HepG2 (cell line): ENCODE measurements at regions not wholly inside any gene's neighbourhood (a gene's known extent, or its start where the extent isn't known, plus 50 kb on each side); places are given as distances from the start of the nearest gene placed in this dataset.

Experiments used
- ATAC-seq: fragments of 200-7000 bp; cut with Tn5 transposase; 3 replicates; pipeline ENCODE4 v1.9.1; 2020; ENCODE audit warnings: mild to moderate bottlenecking, moderate library complexity
- BruUV-seq: library from RNA; stranded (reverse); fragments of 400-500 nt; replicated peaks from 2 replicates; lab custom pipeline; 2021; lab: Mats Ljungman, UMichigan
- CTCF ChIA-PET: fragments of 300-600 bp; formaldehyde crosslinking; extraction: SDS; loops from one replicate; lab custom pipeline; 2021; ENCODE audit warnings: low total read pairs, inconsistent platforms, low intra/inter-chr PET ratio; lab: Yijun Ruan, JAX
- POLR2A ChIA-PET: fragments of 350-600 bp; sonication (Branson Sonifier 250); formaldehyde crosslinking; loops from one replicate; lab custom pipeline; 2020; ENCODE audit warnings: antibody characterized with exemption, inconsistent platforms; lab: Yijun Ruan, JAX
- DNase-seq: peaks from one replicate; pipeline ENCODE4 v3.0.0-alpha.2; 2015; ENCODE audit warnings: low spot score
- FAIRE-seq: peaks from 3 replicates; lab custom pipeline; 2011; peaks lifted over from hg19 to GRCh38; lab: Jason Lieb, UNC
- H2AFZ ChIP-seq: one replicate; pipeline ENCODE4 v1.6.1; 2011; ENCODE audit warnings: low read length, inconsistent platforms
- H3K27ac ChIP-seq: fragments of 300-600 bp; 3 replicates; pipeline ENCODE4 v1.8.0; 2011; ENCODE audit warnings: mixed run types, mild to moderate bottlenecking, mixed read lengths, low read length, inconsistent platforms; ENCODE audit not compliant: insufficient read depth; ENCODE audit errors: extremely low read length
- H3K27me3 ChIP-seq, 2 experiments: fragments of 200-600 bp in 1 of 2; 2 replicates in 1 of 2; 3 replicates in 1 of 2; pipeline versions ENCODE4 v1.6.0 to v1.8.0; 2011; ENCODE audit warnings: low read length in 2 of 2, mild to moderate bottlenecking in 2 of 2, moderate library complexity in 2 of 2, inconsistent platforms in 1 of 2; ENCODE audit not compliant: insufficient read depth in 2 of 2, control insufficient read depth in 1 of 2
- H3K36me3 ChIP-seq, 2 experiments: fragments of 200-600 bp in 1 of 2; replicated peaks in 1 of 2; 2 replicates in 1 of 2; 3 replicates in 1 of 2; pipeline versions ENCODE4 v1.5.1 to v1.8.0; 2011; ENCODE audit warnings: low read length in 2 of 2, inconsistent platforms in 1 of 2; ENCODE audit not compliant: insufficient read depth in 2 of 2, control insufficient read depth in 1 of 2
- H3K4me1 ChIP-seq: 2 replicates; pipeline ENCODE4 v1.5.1; 2012; ENCODE audit warnings: low read length, inconsistent platforms; ENCODE audit not compliant: insufficient read depth
- H3K4me2 ChIP-seq: 2 replicates; pipeline ENCODE4 v1.6.0; 2011; ENCODE audit warnings: low read depth, low read length, inconsistent platforms
- H3K4me3 ChIP-seq, 3 experiments: fragments of 200-600 bp in 1 of 3; sonication (generic), shearing (Covaris generic) in 1 of 3; replicated peaks in 1 of 3; 2 replicates each; pipeline ENCODE4 v1.5.1; 2011 to 2016; ENCODE audit warnings: low read length in 3 of 3, inconsistent platforms in 2 of 3, low read depth in 2 of 3, mild to moderate bottlenecking in 2 of 3, control low read depth in 1 of 3, mixed read lengths in 1 of 3; ENCODE audit not compliant: insufficient read depth in 1 of 3
- H3K79me2 ChIP-seq: one replicate; pipeline ENCODE4 v1.6.1; 2011; ENCODE audit warnings: low read length, inconsistent platforms; ENCODE audit not compliant: insufficient read depth
- H3K9ac ChIP-seq: 2 replicates; pipeline ENCODE4 v1.6.0; 2011; ENCODE audit warnings: mild to moderate bottlenecking, low read depth, low read length, inconsistent platforms; ENCODE audit not compliant: insufficient read depth
- H3K9me3 ChIP-seq: 2 replicates; pipeline ENCODE4 v1.5.1; 2012; ENCODE audit warnings: mild to moderate bottlenecking, low read length
- H4K20me1 ChIP-seq: 2 replicates; pipeline ENCODE4 v1.6.0; 2011; ENCODE audit warnings: inconsistent platforms, mild to moderate bottlenecking, low read length, moderate library complexity; ENCODE audit not compliant: insufficient read depth
- ATF7 ChIP-seq, 2 experiments: fragments of 450-650 bp in 1 of 2; sonication (generic) in 1 of 2; formaldehyde crosslinking in 1 of 2; IDR thresholded peaks; 2 replicates each; pipeline versions ENCODE4 v1.4.0 to v1.6.1; 2016 to 2020; ENCODE audit warnings: antibody characterized with exemption in 1 of 2, mild to moderate bottlenecking in 1 of 2, missing genetic modification reagents in 1 of 2
- CREB1 ChIP-seq, 2 experiments: fragments of 450-650 bp in 1 of 2; IDR thresholded peaks; 2 replicates each; pipeline ENCODE4 v1.6.1; 2016 to 2017; ENCODE audit warnings: control low read depth in 1 of 2, mild to moderate bottlenecking in 1 of 2, missing compliant biosample characterization in 1 of 2, missing genetic modification characterization in 1 of 2
- SKI ChIP-seq: fragments of 450-650 bp; IDR thresholded peaks from one replicate; pipeline ENCODE4 v1.6.1; 2018; ENCODE audit warnings: mild to moderate bottlenecking; ENCODE audit not compliant: partially characterized antibody
- TRIM24 ChIP-seq: sonication (generic); formaldehyde crosslinking; IDR thresholded peaks from 2 replicates; pipeline ENCODE4 v1.8.0; 2022; ENCODE audit warnings: mild to moderate bottlenecking, missing genetic modification reagents
- ZNF770 ChIP-seq: sonication (generic); formaldehyde crosslinking; IDR thresholded peaks from 2 replicates; pipeline ENCODE4 v1.5.0; 2020; ENCODE audit warnings: mild to moderate bottlenecking, missing genetic modification reagents
- ZNF850 ChIP-seq: sonication (generic); formaldehyde crosslinking; conservative IDR thresholded peaks from 2 replicates; pipeline ENCODE4 v1.9.0; 2021; ENCODE audit warnings: mild to moderate bottlenecking, missing genetic modification reagents
- WGBS: methylation state at CpG from one replicate; pipeline ENCODE4 v1.1.6; 2017; ENCODE audit warnings: low lambda C conversion rate; 5-methylcytosine and 5-hydroxymethylcytosine counted together
- in situ Hi-C: cut with HindIII; loops from 2 replicates; pipeline ENCODE4 v1.10.0; 2017; ENCODE audit warnings: low pct_unique_long_range_greater_than_20kb; ENCODE audit not compliant: extremely low pct_ligation_motif_present
- intact Hi-C: fragments of 100-400 bp; cut with micrococcal nuclease; formaldehyde crosslinking; loops from one replicate; pipeline ENCODE4 v1.10.0; 2022; ENCODE audit not compliant: unreplicated experiment

GRCh38 chr2:156087875-156088274 is 244.6 kb downstream of the NR4A2 start (continued):
- no peak for TF ChIP-seq SKI

DNA sequence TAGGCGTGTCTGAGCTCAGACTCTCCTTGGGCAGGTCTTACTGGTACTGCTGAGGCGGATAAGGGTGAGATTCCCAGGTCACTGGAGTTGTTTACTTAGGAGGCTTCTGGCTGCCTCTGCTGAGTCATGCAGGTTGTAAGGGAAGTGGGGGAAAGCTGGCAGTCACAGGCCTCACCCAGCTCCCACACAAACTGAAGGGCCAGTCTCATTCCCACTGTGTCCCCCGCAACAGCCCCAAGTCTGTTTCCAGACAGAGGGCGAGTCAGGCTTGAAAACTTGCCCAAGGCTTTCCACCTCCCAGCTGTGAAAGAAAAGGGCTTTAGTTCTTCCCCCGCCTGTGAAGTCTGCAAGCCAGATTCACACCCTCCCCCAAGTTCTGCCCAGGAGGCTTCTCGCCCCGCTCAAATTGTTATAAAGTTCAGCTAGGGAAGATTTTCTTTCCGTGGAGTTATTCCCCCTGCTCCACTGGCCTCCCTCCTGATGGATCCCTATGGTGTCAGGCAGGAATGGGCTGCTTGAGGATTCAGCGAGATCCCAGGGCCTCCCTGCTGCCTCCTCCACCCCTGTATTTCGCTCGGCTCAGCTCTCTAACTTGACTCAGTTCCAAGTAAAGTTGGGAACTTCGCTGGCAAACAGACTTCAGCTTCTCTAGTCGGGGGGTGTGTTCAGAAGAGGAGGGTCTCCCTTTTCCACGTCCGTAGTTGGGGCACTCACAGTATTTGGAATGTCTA is 248.6 kb downstream of the NR4A2 start:
- ATAC-seq (no peak), DNase-seq (no peak), FAIRE-seq (no peak)
- ChIA-PET POLR2A (no interaction called here), CTCF (no interaction called here)
- Histone ChIP-seq H3K4me1 (no peaks in the 10 kb centered on the region), H3K27me3 (no peaks in the 10 kb centered on the region), H3K4me2 (no peak overlapping the region), H3K36me3 (no peaks in the 10 kb centered on the region), H3K9ac (no peak overlapping the region), H3K4me3 (no peak overlapping the region), H3K79me2 (no peaks in the 10 kb centered on the region), H4K20me1 (no peaks in the 10 kb centered on the region), H3K27ac (no peak overlapping the region), H2AFZ (no peak overlapping the region), H3K9me3 (peaks cover 15% of the 10 kb centered on the region; the same call in 1 of the 2 replicates)
- intact Hi-C loops (no loop called here), in situ Hi-C loops (no loop called here)
- TF ChIP-seq TRIM24 (CRISPR knock-in tag) (no peak), ZNF770 (CRISPR knock-in tag) (peak; percentile 48; the same call in 1 of the 2 replicates)
- WGBS: 52% methylated on average over 15 of the region's 15 CpGs
- no TSS peak for BruUV-seq

- H3K36me3 ChIP-seq: no peaks in the 10 kb centered on the region
- no peak overlapping the region for H2AFZ ChIP-seq
- H3K79me2 ChIP-seq: no peaks in the 10 kb centered on the region
- H3K9me3 ChIP-seq: peaks cover 15% of the 10 kb centered on the region; the same call in 1 of the 2 replicates
- WGBS: 25% methylated on average over 2 of the region's 2 CpGs
- no peak overlapping the region for H3K4me2 ChIP-seq
- intact Hi-C loops: loop anchor here (2.0 kb wide), 1 partner anchor 15 kb away; no protein-coding TSS in a partner anchor
- BruUV-seq: no TSS peak
- H3K27me3 ChIP-seq: no peaks in the 10 kb centered on the region
- H3K4me1 ChIP-seq: no peaks in the 10 kb centered on the region
- CTCF ChIA-PET: no interaction called here
- TF ChIP-seq CREB1 (IDR thresholded peaks at IDR 0.05) (0 out of 2 replicates have a peak, but pooled peaks have one; percentile 6), CREB1 (CRISPR knock-in tag; IDR thresholded peaks at IDR 0.05) (no peak), ATF7 (IDR thresholded peaks at IDR 0.05) (peak; percentile 91), ATF7 (CRISPR knock-in tag; IDR thresholded peaks at IDR 0.05) (no peak), ZNF850 (CRISPR knock-in tag) (no peak)
- POLR2A ChIA-PET: no interaction called here
- no peaks in the 10 kb centered on the region for H4K20me1 ChIP-seq
- no peak for ATAC-seq
- no peak overlapping the region for H3K9ac ChIP-seq
- FAIRE-seq: no peak
- DNase-seq: no peak
- H3K27ac ChIP-seq: no peak overlapping the region
- in situ Hi-C loops: no loop called here
- H3K4me3 ChIP-seq: no peak overlapping the region
Observed at GRCh38 chr2:156079845-156080244, 252.7 kb downstream of the NR4A2 start.
